ENCODE measurements at regions not wholly inside any gene's neighbourhood (a gene's known extent, or its start where the extent isn't known, plus 50 kb on each side); places are given as distances from the start of the nearest gene placed in this dataset.

GRCh38 chr3:20511863-20512505, 326.0 kb upstream of the SGO1 start:
- Histone ChIP-seq H2AFZ (ENCODE audit: low read length) (peak overlapping the region; percentile 87), H2BK5ac (ENCODE audit: low read depth, low read length) (no peak overlapping the region), H3K14ac (ENCODE audit: insufficient read length) (no peak overlapping the region), H2BK15ac (ENCODE audit: low read length) (no peak overlapping the region), H3K56ac (replicated peaks; ENCODE audit: insufficient read length, low read depth, low read length) (no peak overlapping the region), H2BK120ac (replicated peaks; ENCODE audit: low read depth, low read length) (no peak overlapping the region), H3K23ac (ENCODE audit: insufficient read length) (no peak overlapping the region), H3K79me2 (ENCODE audit: control insufficient read depth in 1 of 2, insufficient read depth in 2 of 2, low read length in 2 of 2) (no peaks in the 10 kb centered on the region), H4K8ac (ENCODE audit: extremely low read depth, insufficient read depth, low read length) (no peak overlapping the region; the same call in 1 of the 2 replicates), H3K27me3 (replicated peaks in 1 of 4; ENCODE audit: control insufficient read depth in 3 of 4, extremely low read depth in 1 of 4, insufficient read depth in 3 of 4, low read length in 3 of 4) (no peaks in the 10 kb centered on the region), H3K4ac (replicated peaks; ENCODE audit: insufficient read length, low read depth, low read length) (no peak overlapping the region), H3K9me3 (ENCODE audit: insufficient read depth in 2 of 2, low read depth in 1 of 2, low read length in 1 of 2) (no peaks in the 10 kb centered on the region), H3K36me3 (ENCODE audit: control insufficient read depth in 2 of 4, insufficient read depth in 4 of 4, low read length in 3 of 4) (no peaks in the 10 kb centered on the region), H3K4me1 (replicated peaks in 1 of 4; ENCODE audit: control insufficient read depth in 3 of 4, insufficient read depth in 4 of 4, low read length in 3 of 4) (no peaks in the 10 kb centered on the region), H4K91ac (replicated peaks; ENCODE audit: insufficient read length, low read length) (no peak overlapping the region), H2BK12ac (ENCODE audit: low read depth, low read length) (peak overlapping the region; percentile 79; the same call in 1 of the 2 replicates), H3K9ac (replicated peaks in 1 of 4; ENCODE audit: extremely low read depth in 1 of 4, low read depth in 3 of 4, low read length in 3 of 4) (no peak overlapping the region), H4K20me1 (replicated peaks in 1 of 2; ENCODE audit: control insufficient read depth in 1 of 2, insufficient read depth in 2 of 2, low read length in 2 of 2) (no peaks in the 10 kb centered on the region), H3K4me3 (ENCODE audit: extremely low read depth in 1 of 4, insufficient read depth in 2 of 4, low read depth in 3 of 4, low read length in 4 of 4) (no peak overlapping the region), H3K79me1 (ENCODE audit: low read depth, low read length) (no peaks in the 10 kb centered on the region), H2BK20ac (ENCODE audit: low read length) (no peak overlapping the region), H3K18ac (ENCODE audit: extremely low read depth, low read length) (no peak overlapping the region), H3K4me2 (ENCODE audit: insufficient read depth in 1 of 2, low read depth in 2 of 2, low read length in 2 of 2) (no peak overlapping the region), H3K23me2 (ENCODE audit: low read depth, low read length) (no peaks in the 10 kb centered on the region), H4K5ac (ENCODE audit: insufficient read length, low read depth, low read length) (no peak overlapping the region), H3K27ac (ENCODE audit: low read depth, low read length) (no peak overlapping the region), H2AK5ac (ENCODE audit: low read depth, low read length) (no peak overlapping the region)
- FAIRE-seq (peak; percentile 87), DNase-seq (ENCODE audit: low read depth in 1 of 2, low spot score in 2 of 2) (peak; percentile 15 to 49)
- ChIA-PET CTCF (ENCODE audit: partially characterized antibody) (interaction anchor here (0.6 to 5.8 kb wide), 37 partner anchors 9 to 1382 kb away, joined by 3 to 52 read pairs (median 3); no protein-coding TSS in a partner anchor), POLR2A (ENCODE audit: partially characterized antibody) (interaction anchor here (0.6 kb wide), 1 partner anchor 418 kb away, joined by 3 read pairs; no protein-coding TSS in a partner anchor)
- 64% methylated on average over 4 of the region's 4 CpGs; no CpG with 5 or more reads in 1 of the 2 experiments for WGBS, 2 experiments (ENCODE audit: extremely low coverage in 1 of 2, insufficient coverage in 1 of 2, insufficient read length in 1 of 2, insufficient replicate concordance in 2 of 2, low coverage in 1 of 2, low lambda C conversion rate in 2 of 2, missing lambda C conversion rate in 1 of 2)
- TF ChIP-seq RAD21 (IDR thresholded peaks at IDR 0.05 in 1 of 2, conservative IDR thresholded peaks at IDR 0.05 in 1 of 2; ENCODE audit: low read depth in 2 of 2, low read length in 2 of 2) (peak; percentile 96 to 97), MAFK (IDR thresholded peaks at IDR 0.05; ENCODE audit: low read depth, low read length) (no peak), RNF2 (IDR thresholded peaks at IDR 0.05; ENCODE audit: borderline replicate concordance, low read depth, low read length, missing control alignments, poor library complexity, severe bottlenecking) (no peak)
- TF ChIP-seq, protein P1, sequence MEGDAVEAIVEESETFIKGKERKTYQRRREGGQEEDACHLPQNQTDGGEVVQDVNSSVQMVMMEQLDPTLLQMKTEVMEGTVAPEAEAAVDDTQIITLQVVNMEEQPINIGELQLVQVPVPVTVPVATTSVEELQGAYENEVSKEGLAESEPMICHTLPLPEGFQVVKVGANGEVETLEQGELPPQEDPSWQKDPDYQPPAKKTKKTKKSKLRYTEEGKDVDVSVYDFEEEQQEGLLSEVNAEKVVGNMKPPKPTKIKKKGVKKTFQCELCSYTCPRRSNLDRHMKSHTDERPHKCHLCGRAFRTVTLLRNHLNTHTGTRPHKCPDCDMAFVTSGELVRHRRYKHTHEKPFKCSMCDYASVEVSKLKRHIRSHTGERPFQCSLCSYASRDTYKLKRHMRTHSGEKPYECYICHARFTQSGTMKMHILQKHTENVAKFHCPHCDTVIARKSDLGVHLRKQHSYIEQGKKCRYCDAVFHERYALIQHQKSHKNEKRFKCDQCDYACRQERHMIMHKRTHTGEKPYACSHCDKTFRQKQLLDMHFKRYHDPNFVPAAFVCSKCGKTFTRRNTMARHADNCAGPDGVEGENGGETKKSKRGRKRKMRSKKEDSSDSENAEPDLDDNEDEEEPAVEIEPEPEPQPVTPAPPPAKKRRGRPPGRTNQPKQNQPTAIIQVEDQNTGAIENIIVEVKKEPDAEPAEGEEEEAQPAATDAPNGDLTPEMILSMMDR (IDR thresholded peaks at IDR 0.05; ENCODE audit: control extremely low read depth in 1 of 3, insufficient read depth in 1 of 3, low read depth in 1 of 3, low read length in 3 of 3): peak in 2 of 3 experiments; percentile 80 to 81; a peak in 3 of 4 replicates
